GM23248 (cell line): ENCODE measurements at regions not wholly inside any gene's neighbourhood (a gene's known extent, or its start where the extent isn't known, plus 50 kb on each side); places are given as distances from the start of the nearest gene placed in this dataset.

ENCODE experiments used
- DNase-seq: peaks from one replicate; pipeline ENCODE4 v3.0.0-alpha.2; 2015
- H2AFZ ChIP-seq: fragments of 200-600 bp; sonication (generic); 2 replicates; pipeline ENCODE4 v1.6.1; 2016; ENCODE audit warnings: antibody characterized with exemption
- H3F3A ChIP-seq: fragments of 200-600 bp; sonication (generic); 2 replicates; pipeline ENCODE4 v1.6.1; 2016; ENCODE audit warnings: mild to moderate bottlenecking, antibody characterized with exemption, mixed run types; ENCODE audit not compliant: insufficient read depth
- H3K27ac ChIP-seq: fragments of 200-600 bp; sonication (generic); 2 replicates; pipeline ENCODE4 v1.5.1; 2016; ENCODE audit warnings: mild to moderate bottlenecking
- H3K27me3 ChIP-seq: fragments of 200-600 bp; sonication (generic); replicated peaks from 2 replicates; pipeline ENCODE4 v1.6.1; 2016; ENCODE audit warnings: mild to moderate bottlenecking; ENCODE audit not compliant: insufficient read depth
- H3K36me3 ChIP-seq: fragments of 200-600 bp; sonication (generic); 2 replicates; pipeline ENCODE4 v1.6.1; 2016; ENCODE audit warnings: low read depth, mild to moderate bottlenecking
- H3K4me1 ChIP-seq: fragments of 200-600 bp; sonication (generic); 2 replicates; pipeline ENCODE4 v1.6.1; 2016; ENCODE audit warnings: mild to moderate bottlenecking; ENCODE audit not compliant: insufficient read depth
- H3K4me2 ChIP-seq: fragments of 200-600 bp; sonication (generic); one replicate; pipeline ENCODE4 v1.6.1; 2016; ENCODE audit warnings: mild to moderate bottlenecking; ENCODE audit not compliant: unreplicated experiment
- H3K4me3 ChIP-seq: fragments of 200-600 bp; sonication (generic); 2 replicates; pipeline ENCODE4 v1.5.1; 2016; ENCODE audit warnings: mild to moderate bottlenecking
- H3K79me2 ChIP-seq: fragments of 200-600 bp; sonication (generic); 2 replicates; pipeline ENCODE4 v1.6.1; 2016; ENCODE audit warnings: mild to moderate bottlenecking; ENCODE audit not compliant: insufficient read depth
- H3K9ac ChIP-seq: fragments of 200-600 bp; sonication (generic); 2 replicates; pipeline ENCODE4 v1.6.1; 2016; ENCODE audit warnings: mild to moderate bottlenecking
- H3K9me2 ChIP-seq: fragments of 200-600 bp; sonication (generic); 2 replicates; pipeline ENCODE4 v1.6.1; 2016; ENCODE audit warnings: mixed run types, mild to moderate bottlenecking, moderate library complexity; ENCODE audit not compliant: insufficient read depth
- H3K9me3 ChIP-seq: fragments of 200-600 bp; sonication (generic); one replicate; pipeline ENCODE4 v1.6.1; 2017; ENCODE audit warnings: low read depth
- H4K20me1 ChIP-seq: fragments of 200-600 bp; sonication (generic); 2 replicates; pipeline ENCODE4 v1.6.0; 2016; ENCODE audit not compliant: insufficient read depth
- EZH2 ChIP-seq: fragments of 200-600 bp; sonication (generic); IDR thresholded peaks from 2 replicates; pipeline ENCODE4 v1.6.1; 2018; ENCODE audit warnings: antibody characterized with exemption, mild to moderate bottlenecking; ENCODE audit not compliant: insufficient read depth, poor library complexity, severe bottlenecking
- EZH2phosphoT487 ChIP-seq: fragments of 200-600 bp; sonication (generic); IDR thresholded peaks from 2 replicates; pipeline ENCODE4 v1.6.1; 2018; ENCODE audit warnings: antibody characterized with exemption, moderate library complexity, mild to moderate bottlenecking, low read depth; ENCODE audit not compliant: insufficient read depth
- WGBS, 2 experiments: methylation state at CpG; one replicate each; pipeline ENCODE4 v1.1.6; 2015 to 2017; ENCODE audit warnings: low lambda C conversion rate in 2 of 2, low coverage in 1 of 2; ENCODE audit errors: missing lambda C conversion rate in 2 of 2; 5-methylcytosine and 5-hydroxymethylcytosine counted together
- in situ Hi-C: fragments of 300-500 bp; cut with MboI; formaldehyde crosslinking; loops from 2 replicates; pipeline ENCODE4 v1.15.0; 2020

DNA sequence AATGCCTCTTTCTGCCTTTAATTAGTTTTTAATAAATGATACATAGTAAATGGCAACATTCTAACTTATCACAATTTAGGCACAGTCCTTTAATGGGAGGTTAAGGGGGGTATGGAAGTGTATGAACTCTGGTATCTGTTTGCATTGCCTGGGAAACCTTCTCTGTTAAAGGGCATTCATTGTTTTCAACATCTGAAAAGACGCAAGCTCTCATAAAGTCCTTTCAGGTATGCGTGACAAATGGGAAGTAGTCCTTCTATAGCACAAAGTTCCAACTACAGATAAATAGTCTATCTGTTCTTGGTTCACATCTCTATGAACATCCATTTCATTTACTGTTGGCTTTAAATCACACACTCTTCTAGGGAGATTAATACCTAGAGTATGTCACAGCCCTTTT is 298.0 kb upstream of the PMFBP1 start:
- Histone ChIP-seq H3K9ac (no peak overlapping the region), H3K4me2 (no peak overlapping the region), H3K9me3 (no peaks in the 10 kb centered on the region), H3K4me1 (peaks cover 34% of the 10 kb centered on the region), H3K27me3 (no peaks in the 10 kb centered on the region), H3K9me2 (no peaks in the 10 kb centered on the region), H3K27ac (no peak overlapping the region), H3K4me3 (no peak overlapping the region), H3K79me2 (no peaks in the 10 kb centered on the region), H3F3A (peaks cover 13% of the 10 kb centered on the region; the same call in 1 of the 2 replicates), H4K20me1 (no peaks in the 10 kb centered on the region), H3K36me3 (no peaks in the 10 kb centered on the region), H2AFZ (no peak overlapping the region)
- DNase-seq: no peak
- in situ Hi-C loops: loop anchor here (5.0 to 10.0 kb wide), 2 partner anchors 223 to 345 kb away; no protein-coding TSS in a partner anchor
- no peak for TF ChIP-seq EZH2
- no peak for TF ChIP-seq EZH2phosphoT487
- 97 to 98% methylated on average over 2 of the region's 2 CpGs for WGBS, 2 experiments

DNA sequence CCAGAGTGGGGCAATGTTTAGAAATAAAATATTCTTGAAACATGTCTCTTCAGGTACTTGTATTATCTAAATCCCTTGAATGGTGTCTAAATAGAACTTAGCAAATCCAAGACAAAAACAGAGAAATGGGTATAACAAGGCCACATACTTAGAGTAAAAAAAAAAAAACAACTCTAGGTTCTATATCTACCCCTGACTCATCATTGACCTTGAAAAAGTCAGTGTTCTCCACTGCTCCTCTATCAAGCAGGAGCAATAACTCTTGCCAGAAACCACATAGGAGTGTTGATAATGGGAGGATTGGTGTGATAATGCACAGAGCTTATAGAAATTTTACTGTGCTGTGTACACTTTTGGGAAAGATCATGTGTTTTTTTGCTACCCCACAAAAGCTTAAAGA is 296.6 kb upstream of the PMFBP1 start:
- Histone ChIP-seq H3F3A (peaks cover under 1% of the 10 kb centered on the region; the same call in 1 of the 2 replicates), H3K27me3 (no peaks in the 10 kb centered on the region), H3K4me1 (peaks cover 21% of the 10 kb centered on the region), H3K27ac (no peak overlapping the region), H3K9ac (no peak overlapping the region), H3K9me2 (no peaks in the 10 kb centered on the region), H3K4me3 (no peak overlapping the region), H3K36me3 (no peaks in the 10 kb centered on the region), H4K20me1 (no peaks in the 10 kb centered on the region), H2AFZ (no peak overlapping the region), H3K9me3 (no peaks in the 10 kb centered on the region), H3K79me2 (no peaks in the 10 kb centered on the region), H3K4me2 (no peak overlapping the region)
- in situ Hi-C loops: loop anchor here (5.0 to 10.0 kb wide), 2 partner anchors 221 to 344 kb away; no protein-coding TSS in a partner anchor
- DNase-seq: peak; percentile 33
- TF ChIP-seq EZH2 (no peak), EZH2phosphoT487 (no peak)

DNA sequence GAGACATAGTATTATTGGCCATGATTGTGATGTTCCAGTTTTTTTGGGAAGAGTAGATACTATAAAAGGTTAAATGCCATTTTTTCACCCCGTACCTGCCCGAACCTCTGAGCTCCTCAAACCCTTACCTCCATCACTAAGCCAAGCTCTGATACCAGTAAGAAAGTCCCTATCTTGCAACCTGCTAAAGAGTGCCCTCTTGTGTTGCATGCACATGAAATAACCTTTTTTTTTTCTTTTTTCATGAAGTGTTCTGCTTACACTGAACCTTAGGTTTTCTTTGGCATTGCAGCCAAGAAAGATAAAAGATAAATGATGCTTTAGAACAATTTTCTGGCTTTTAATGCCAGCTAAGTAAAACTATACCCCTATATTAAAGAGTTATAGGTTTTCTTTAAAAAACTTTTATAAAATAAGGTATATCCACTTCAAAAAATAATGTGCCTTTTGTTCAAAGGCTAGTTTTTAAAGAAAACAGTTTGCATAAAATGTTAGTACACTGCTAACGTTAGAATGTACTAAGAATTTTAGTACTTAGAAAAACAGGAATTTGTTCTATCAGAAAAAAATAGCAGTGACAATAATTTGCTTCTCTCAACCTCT is 295.3 kb upstream of the PMFBP1 start:
- Histone ChIP-seq H3K27me3 (no peaks in the 10 kb centered on the region), H3K79me2 (no peaks in the 10 kb centered on the region), H4K20me1 (no peaks in the 10 kb centered on the region), H3K9me3 (no peaks in the 10 kb centered on the region), H3K4me3 (no peak overlapping the region), H3K9me2 (no peaks in the 10 kb centered on the region), H2AFZ (no peak overlapping the region), H3K9ac (no peak overlapping the region), H3K4me2 (no peak overlapping the region), H3K4me1 (peaks cover 17% of the 10 kb centered on the region; the same call in 1 of the 2 replicates), H3K36me3 (no peaks in the 10 kb centered on the region), H3K27ac (no peak overlapping the region), H3F3A (no peaks in the 10 kb centered on the region)
- peak; percentile 72 for DNase-seq
- WGBS, 2 experiments: 21 to 24% methylated on average over 3 of the region's 3 CpGs
- TF ChIP-seq EZH2phosphoT487: no peak
- no peak for TF ChIP-seq EZH2
- in situ Hi-C loops: loop anchor here (5.0 to 10.0 kb wide), 2 partner anchors 220 to 342 kb away; no protein-coding TSS in a partner anchor

DNA sequence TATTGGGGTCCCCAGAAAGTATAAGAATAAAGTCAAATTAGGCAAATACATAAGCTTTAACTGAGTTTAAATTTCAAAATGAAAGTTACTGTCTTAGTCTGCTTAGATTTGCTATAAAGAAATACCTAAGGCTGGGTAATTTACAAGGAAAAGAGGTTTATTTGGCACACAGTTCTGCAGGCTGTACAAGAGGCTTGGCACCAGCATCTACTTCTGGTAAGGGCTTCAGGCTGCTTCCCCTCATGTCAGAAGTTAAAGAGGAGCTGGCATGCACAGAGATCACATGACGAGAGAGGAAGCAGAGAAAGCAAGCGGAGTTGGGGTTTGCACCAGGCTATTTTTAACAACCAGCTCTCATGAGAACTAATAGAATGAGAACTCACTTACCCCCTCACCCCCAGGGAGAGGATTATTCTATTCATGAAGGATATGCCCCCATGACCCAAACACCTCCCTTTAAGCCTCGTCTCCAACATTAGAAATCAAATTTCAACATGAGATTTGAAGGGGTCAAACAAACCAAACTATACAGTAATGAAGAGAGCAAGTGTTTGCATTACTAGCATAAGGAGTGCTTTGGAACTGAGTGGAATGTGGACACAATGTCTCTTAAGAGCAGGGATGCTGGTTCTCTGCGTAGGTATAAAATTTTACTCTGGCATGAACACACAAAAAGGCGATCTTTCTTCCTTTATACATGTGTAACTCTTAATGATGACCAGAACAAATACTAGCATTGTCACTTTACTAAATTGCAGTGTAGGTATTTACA is 292.8 kb upstream of the PMFBP1 start:
- Histone ChIP-seq H3K4me3 (no peak overlapping the region), H3K9me2 (no peaks in the 10 kb centered on the region), H3K9ac (no peak overlapping the region), H3K4me1 (peaks cover 17% of the 10 kb centered on the region; the same call in 1 of the 2 replicates), H3K27me3 (no peaks in the 10 kb centered on the region), H3K27ac (no peak overlapping the region), H3F3A (no peaks in the 10 kb centered on the region), H2AFZ (no peak overlapping the region), H3K79me2 (no peaks in the 10 kb centered on the region), H3K4me2 (no peak overlapping the region), H3K9me3 (no peaks in the 10 kb centered on the region), H4K20me1 (no peaks in the 10 kb centered on the region), H3K36me3 (no peaks in the 10 kb centered on the region)
- no peak for DNase-seq
- TF ChIP-seq EZH2: no peak
- no peak for TF ChIP-seq EZH2phosphoT487
- 86 to 91% methylated on average over 5 of the region's 5 CpGs for WGBS, 2 experiments
- in situ Hi-C loops: loop anchor here (5.0 to 10.0 kb wide), 2 partner anchors 217 to 340 kb away; no protein-coding TSS in a partner anchor
